GM18909 (cell line): ENCODE measurements at regions not wholly inside any gene's neighbourhood (a gene's known extent, or its start where the extent isn't known, plus 50 kb on each side); places are given as distances from the start of the nearest gene placed in this dataset.

Experiments used
- ATAC-seq: cut with Tn5 transposase; IDR thresholded peaks from one replicate; pipeline ENCODE4 v1.9.1; 2021; ENCODE audit warnings: mild to moderate bottlenecking; ENCODE audit not compliant: unreplicated experiment, poor library complexity

GRCh38 chr9:108656566-108656965 is 199.2 kb downstream of the ACTL7B start:
- ATAC-seq = no peak

- no peak for ATAC-seq
These were observed 200.0 kb downstream of the ACTL7B start for GRCh38 chr9:108655818-108656217.

GRCh38 chr9:108654566-108654965 is 201.2 kb downstream of the ACTL7B start:
- no peak for ATAC-seq

GRCh38 chr9:108652851-108653250 is 202.9 kb downstream of the ACTL7B start:
- ATAC-seq = no peak

GRCh38 chr9:108650826-108651225 is 205.0 kb downstream of the ACTL7B start:
- ATAC-seq = no peak

GRCh38 chr9:108645520-108645919 is 210.3 kb downstream of the ACTL7B start:
- no peak for ATAC-seq

- no peak for ATAC-seq
These were observed 211.9 kb downstream of the ACTL7B start for GRCh38 chr9:108643731-108644510.

GRCh38 chr9:108642871-108643270 is 212.9 kb downstream of the ACTL7B start:
- ATAC-seq = no peak

GRCh38 chr9:108640230-108640629 is 215.6 kb downstream of the ACTL7B start:
- ATAC-seq = no peak

GRCh38 chr9:108639696-108640095 is 216.1 kb downstream of the ACTL7B start:
- ATAC-seq = no peak

GRCh38 chr9:108639091-108639490 is 216.7 kb downstream of the ACTL7B start:
- no peak for ATAC-seq

- ATAC-seq = no peak
These were observed 218.4 kb downstream of the ACTL7B start for GRCh38 chr9:108637340-108637739.

- no peak for ATAC-seq
These were observed 219.8 kb downstream of the ACTL7B start for GRCh38 chr9:108636013-108636412.

- no peak for ATAC-seq
These were observed 220.9 kb downstream of the ACTL7B start for GRCh38 chr9:108634672-108635462.

- ATAC-seq = no peak
These were observed 221.6 kb downstream of the ACTL7B start for GRCh38 chr9:108634204-108634603.

- no peak for ATAC-seq
These were observed 224.1 kb downstream of the ACTL7B start for GRCh38 chr9:108631496-108632285.

- ATAC-seq = no peak
These were observed 227.5 kb downstream of the ACTL7B start for GRCh38 chr9:108628316-108628715.

GRCh38 chr9:108626743-108627142 is 229.0 kb downstream of the ACTL7B start:
- no peak for ATAC-seq

GRCh38 chr9:108621991-108622855 is 233.6 kb downstream of the ACTL7B start:
- ATAC-seq = no peak

- ATAC-seq = no peak
These were observed 235.0 kb downstream of the ACTL7B start for GRCh38 chr9:108620767-108621166.
